Peyer's patch (tissue), 4 donors: ENCODE measurements at regions not wholly inside any gene's neighbourhood (a gene's known extent, or its start where the extent isn't known, plus 50 kb on each side); places are given as distances from the start of the nearest gene placed in this dataset.

Experiments used
- CTCF ChIP-seq, 6 experiments: fragments of 450-650 bp in 4 of 6; fragments of 200-600 bp in 2 of 6; sonication (generic) in 1 of 6; IDR thresholded peaks; one replicate each; pipeline ENCODE4 v1.5.1; 2017 to 2019; ENCODE audit warnings: antibody characterized with exemption in 6 of 6, mild to moderate bottlenecking in 3 of 6, moderate library complexity in 1 of 6
- POLR2A ChIP-seq, 2 donors: fragments of 450-650 bp; IDR thresholded peaks; one replicate each; pipeline ENCODE4 v1.5.1; 2017; ENCODE audit warnings: antibody characterized with exemption in 2 of 2, mild to moderate bottlenecking in 2 of 2, moderate library complexity in 2 of 2

GRCh38 chr1:73331726-73332125, 866.2 kb downstream of the LRRIQ3 start:
- TF ChIP-seq CTCF (IDR thresholded peaks at IDR 0.05): no peak
- no peak for TF ChIP-seq POLR2A (IDR thresholded peaks at IDR 0.05)
